ENCODE measurements at regions not wholly inside any gene's neighbourhood (a gene's known extent, or its start where the extent isn't known, plus 50 kb on each side); places are given as distances from the start of the nearest gene placed in this dataset.
A peak's percentile ranks its signal among the peaks of the same experiment; 100 is the strongest.

GRCh38 chr16:49920397-49920796 lies 64.5 kb upstream of the ZNF423 start:
- DNase-seq (ENCODE audit: low read depth) = no peak
- no peak for TF ChIP-seq CTCF (IDR thresholded peaks at IDR 0.05; ENCODE audit: insufficient read depth, low read depth, low read length, missing control alignments)
- no peak overlapping the region for H3K4me3 ChIP-seq (ENCODE audit: low read length)

GRCh38 chr16:49921106-49921505 lies 65.2 kb upstream of the ZNF423 start:
- no peak for TF ChIP-seq CTCF (IDR thresholded peaks at IDR 0.05; ENCODE audit: insufficient read depth, low read depth, low read length, missing control alignments)
- H3K4me3 ChIP-seq (ENCODE audit: low read length) = no peak overlapping the region
- no peak for DNase-seq (ENCODE audit: low read depth)

- no peak overlapping the region for H3K4me3 ChIP-seq (ENCODE audit: low read length)
- peak; percentile 39 for TF ChIP-seq CTCF (IDR thresholded peaks at IDR 0.05; ENCODE audit: insufficient read depth, low read depth, low read length, missing control alignments)
- peak; percentile 3 for DNase-seq (ENCODE audit: low read depth)
These were observed 66.0 kb upstream of the ZNF423 start for GRCh38 chr16:49921791-49922456.

- TF ChIP-seq CTCF (IDR thresholded peaks at IDR 0.05; ENCODE audit: insufficient read depth, low read depth, low read length, missing control alignments) = no peak
- H3K4me3 ChIP-seq (ENCODE audit: low read length) = no peak overlapping the region
- DNase-seq (ENCODE audit: low read depth) = no peak
These were observed 67.5 kb upstream of the ZNF423 start for GRCh38 chr16:49923411-49923810.

- DNase-seq (ENCODE audit: low read depth) = no peak
- no peak overlapping the region for H3K4me3 ChIP-seq (ENCODE audit: low read length)
- no peak for TF ChIP-seq CTCF (IDR thresholded peaks at IDR 0.05; ENCODE audit: insufficient read depth, low read depth, low read length, missing control alignments)
These were observed 68.2 kb upstream of the ZNF423 start for GRCh38 chr16:49924078-49924477.

GRCh38 chr16:49926941-49927340 lies 71.0 kb upstream of the ZNF423 start:
- no peak overlapping the region for H3K4me3 ChIP-seq (ENCODE audit: low read length)
- TF ChIP-seq CTCF (IDR thresholded peaks at IDR 0.05; ENCODE audit: insufficient read depth, low read depth, low read length, missing control alignments) = no peak
- DNase-seq (ENCODE audit: low read depth) = no peak

Measured in epithelial cell of esophagus (primary cell).